ENCODE measurements at regions not wholly inside any gene's neighbourhood (a gene's known extent, or its start where the extent isn't known, plus 50 kb on each side); places are given as distances from the start of the nearest gene placed in this dataset.

DNA sequence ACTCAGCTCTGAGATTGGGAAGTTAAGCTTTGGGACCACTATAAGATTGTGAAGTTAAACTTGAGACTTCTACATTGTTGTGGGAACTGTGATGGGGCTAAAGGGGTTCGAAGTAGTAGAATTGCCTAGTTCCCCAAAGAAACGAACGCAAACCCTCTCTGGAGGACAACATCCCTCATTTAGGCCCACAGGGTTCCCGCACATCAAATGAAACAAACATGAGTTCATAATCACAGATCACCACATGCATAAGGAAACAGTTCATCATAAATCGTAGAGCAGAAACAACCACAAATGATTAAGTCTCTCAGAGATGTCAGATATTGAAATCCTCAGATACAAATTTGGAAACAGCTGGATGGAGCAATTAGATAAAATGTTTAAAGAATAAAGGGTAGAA lies 55.9 kb upstream of the HPCAL1 start (continued):
- TF ChIP-seq JUNB (IDR thresholded peaks at IDR 0.05; ENCODE audit: unreplicated experiment) (no peak), ZNF331 (CRISPR knock-in tag; IDR thresholded peaks at IDR 0.05; ENCODE audit: low read depth) (no peak), NANOG (IDR thresholded peaks at IDR 0.05; ENCODE audit: borderline replicate concordance) (no peak), ETS1 (IDR thresholded peaks at IDR 0.05) (no peak), CTCF (conservative IDR thresholded peaks at IDR 0.05; ENCODE audit: low read depth in 2 of 2) (no peak), EZH2 (IDR thresholded peaks at IDR 0.05; ENCODE audit: low read depth, unreplicated experiment) (no peak), CREB1 (CRISPR knock-in tag; IDR thresholded peaks at IDR 0.05; ENCODE audit: low read depth) (no peak)

- Mint-ChIP-seq H3K9me3 (no peaks in the 10 kb centered on the region; the same call in 2 of the 3 replicates), H3K36me3 (ENCODE audit: low read depth) (no peaks in the 10 kb centered on the region), H3K27ac (no peak overlapping the region), H3K27me3 (ENCODE audit: insufficient read depth, low read depth, poor library complexity) (peaks cover 8% of the 10 kb centered on the region), H3K4me3 (no peak overlapping the region), H3K4me1 (peaks cover 4% of the 10 kb centered on the region; the same call in 2 of the 3 replicates)
- no peak for ATAC-seq
- Histone ChIP-seq H3K27ac (ENCODE audit: low read depth) (no peak overlapping the region), H3K79me2 (replicated peaks; ENCODE audit: insufficient read depth) (no peaks in the 10 kb centered on the region), H3F3A (replicated peaks; ENCODE audit: low read depth) (no peaks in the 10 kb centered on the region), H3K36me3 (ENCODE audit: insufficient read depth) (no peaks in the 10 kb centered on the region), H4K20me1 (replicated peaks; ENCODE audit: insufficient read depth) (no peaks in the 10 kb centered on the region), H2AFZ (no peak overlapping the region), H3K4me1 (ENCODE audit: insufficient read depth) (no peaks in the 10 kb centered on the region), H3K4me2 (no peak overlapping the region), H3K4me3 (no peak overlapping the region), H3K27me3 (ENCODE audit: insufficient read depth) (no peaks in the 10 kb centered on the region), H3K9me2 (ENCODE audit: insufficient read depth) (no peaks in the 10 kb centered on the region)
- DNase-seq (ENCODE audit: low spot score), result no peak
- TF ChIP-seq CTCF (conservative IDR thresholded peaks at IDR 0.05; ENCODE audit: low read depth in 2 of 2) (no peak), JUNB (IDR thresholded peaks at IDR 0.05; ENCODE audit: unreplicated experiment) (no peak), ZNF331 (CRISPR knock-in tag; IDR thresholded peaks at IDR 0.05; ENCODE audit: low read depth) (no peak), ZNF462 (CRISPR knock-in tag; IDR thresholded peaks at IDR 0.05) (no peak), ZNF114 (CRISPR knock-in tag; IDR thresholded peaks at IDR 0.05) (no peak)
- TF ChIP-seq, protein P1, sequence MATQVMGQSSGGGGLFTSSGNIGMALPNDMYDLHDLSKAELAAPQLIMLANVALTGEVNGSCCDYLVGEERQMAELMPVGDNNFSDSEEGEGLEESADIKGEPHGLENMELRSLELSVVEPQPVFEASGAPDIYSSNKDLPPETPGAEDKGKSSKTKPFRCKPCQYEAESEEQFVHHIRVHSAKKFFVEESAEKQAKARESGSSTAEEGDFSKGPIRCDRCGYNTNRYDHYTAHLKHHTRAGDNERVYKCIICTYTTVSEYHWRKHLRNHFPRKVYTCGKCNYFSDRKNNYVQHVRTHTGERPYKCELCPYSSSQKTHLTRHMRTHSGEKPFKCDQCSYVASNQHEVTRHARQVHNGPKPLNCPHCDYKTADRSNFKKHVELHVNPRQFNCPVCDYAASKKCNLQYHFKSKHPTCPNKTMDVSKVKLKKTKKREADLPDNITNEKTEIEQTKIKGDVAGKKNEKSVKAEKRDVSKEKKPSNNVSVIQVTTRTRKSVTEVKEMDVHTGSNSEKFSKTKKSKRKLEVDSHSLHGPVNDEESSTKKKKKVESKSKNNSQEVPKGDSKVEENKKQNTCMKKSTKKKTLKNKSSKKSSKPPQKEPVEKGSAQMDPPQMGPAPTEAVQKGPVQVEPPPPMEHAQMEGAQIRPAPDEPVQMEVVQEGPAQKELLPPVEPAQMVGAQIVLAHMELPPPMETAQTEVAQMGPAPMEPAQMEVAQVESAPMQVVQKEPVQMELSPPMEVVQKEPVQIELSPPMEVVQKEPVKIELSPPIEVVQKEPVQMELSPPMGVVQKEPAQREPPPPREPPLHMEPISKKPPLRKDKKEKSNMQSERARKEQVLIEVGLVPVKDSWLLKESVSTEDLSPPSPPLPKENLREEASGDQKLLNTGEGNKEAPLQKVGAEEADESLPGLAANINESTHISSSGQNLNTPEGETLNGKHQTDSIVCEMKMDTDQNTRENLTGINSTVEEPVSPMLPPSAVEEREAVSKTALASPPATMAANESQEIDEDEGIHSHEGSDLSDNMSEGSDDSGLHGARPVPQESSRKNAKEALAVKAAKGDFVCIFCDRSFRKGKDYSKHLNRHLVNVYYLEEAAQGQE (IDR thresholded peaks at IDR 0.05; ENCODE audit: unreplicated experiment), result no peak
Measured at GRCh38 chr2:10249798-10250197, 52.9 kb upstream of the HPCAL1 start.
